ENCODE measurements at regions not wholly inside any gene's neighbourhood (a gene's known extent, or its start where the extent isn't known, plus 50 kb on each side); places are given as distances from the start of the nearest gene placed in this dataset.

DNA sequence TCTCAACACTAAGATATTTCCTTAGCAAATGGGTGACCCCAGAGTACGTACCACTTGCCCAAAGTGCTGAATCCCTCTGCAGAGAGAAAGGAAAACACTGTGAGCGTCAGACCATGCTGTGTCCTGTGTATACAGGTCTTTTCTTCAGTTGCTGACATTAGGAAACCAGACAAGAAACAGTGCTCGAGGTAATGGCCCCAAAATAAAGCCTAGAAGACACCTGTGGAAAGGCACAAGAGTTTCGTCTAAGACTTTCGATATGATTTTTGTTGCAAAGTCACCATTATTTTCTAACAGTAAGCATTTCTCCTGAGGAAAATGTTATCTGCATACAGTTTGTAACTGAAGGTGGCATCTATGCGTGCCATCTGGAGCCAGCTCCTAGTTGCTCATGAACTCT is 62.0 kb upstream of the SIMC1 start:
- DNase-seq (ENCODE audit: low read depth in 2 of 2) = no peak

DNA sequence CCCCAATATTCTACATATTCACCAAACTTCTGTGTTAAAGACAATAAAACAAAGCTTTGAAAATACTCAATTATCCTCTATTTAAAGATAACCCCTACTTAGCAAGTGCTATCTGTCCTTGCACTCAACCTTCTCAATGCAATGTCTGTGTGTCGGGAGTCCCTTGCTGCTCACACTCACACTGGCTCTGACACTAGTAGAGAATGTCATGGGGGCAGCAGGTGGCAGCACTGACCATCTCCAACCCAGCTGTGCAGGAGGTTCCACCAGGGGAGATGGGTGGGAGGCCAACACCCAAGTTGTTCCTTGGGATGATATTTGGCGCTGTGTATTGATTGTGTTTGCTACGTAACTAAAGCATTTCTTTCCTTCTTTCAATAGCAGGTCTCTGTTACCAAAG is 59.4 kb upstream of the SIMC1 start:
- no peak for DNase-seq (ENCODE audit: low read depth in 2 of 2)

DNA sequence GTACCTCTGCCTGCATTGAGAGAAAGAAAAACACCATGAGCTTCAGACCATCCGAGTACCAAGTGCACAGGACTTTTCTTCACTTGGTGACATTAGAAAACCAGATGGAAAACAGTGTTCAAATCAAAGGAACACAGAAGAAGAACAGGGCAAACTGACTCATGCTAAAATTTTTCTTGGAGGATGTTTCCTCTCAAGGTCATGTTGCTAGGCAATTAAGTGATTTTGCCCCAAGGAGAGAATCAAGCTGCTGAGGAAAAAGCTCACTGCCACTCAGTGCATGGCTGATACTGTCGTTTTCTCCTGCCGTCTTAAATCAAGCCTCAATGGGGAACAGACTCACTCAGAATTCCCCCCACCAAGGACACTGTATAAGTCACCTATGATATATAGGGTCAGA is 57.9 kb upstream of the SIMC1 start:
- DNase-seq (ENCODE audit: low read depth in 2 of 2) = no peak

DNA sequence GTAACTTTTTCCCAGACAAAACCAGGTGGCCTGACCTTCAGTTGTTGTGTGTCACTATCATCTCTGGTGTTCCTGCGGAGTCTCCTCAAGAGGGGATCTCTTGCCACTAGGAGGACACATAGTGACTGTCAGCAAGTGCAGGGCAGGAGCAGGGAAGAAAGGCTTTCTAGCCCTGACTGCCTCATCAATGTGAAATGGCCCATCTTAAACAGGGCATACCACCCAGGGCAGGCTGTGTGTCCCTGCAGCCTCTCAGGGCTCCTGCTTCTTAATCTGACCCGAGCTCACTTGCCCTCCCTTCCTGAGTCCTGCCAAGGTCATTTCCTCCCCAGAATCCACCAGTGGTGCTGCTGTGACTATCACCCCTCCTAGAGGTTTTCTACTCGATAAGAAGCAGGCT is 57.4 kb upstream of the SIMC1 start:
- no peak for DNase-seq (ENCODE audit: low read depth in 2 of 2)

DNA sequence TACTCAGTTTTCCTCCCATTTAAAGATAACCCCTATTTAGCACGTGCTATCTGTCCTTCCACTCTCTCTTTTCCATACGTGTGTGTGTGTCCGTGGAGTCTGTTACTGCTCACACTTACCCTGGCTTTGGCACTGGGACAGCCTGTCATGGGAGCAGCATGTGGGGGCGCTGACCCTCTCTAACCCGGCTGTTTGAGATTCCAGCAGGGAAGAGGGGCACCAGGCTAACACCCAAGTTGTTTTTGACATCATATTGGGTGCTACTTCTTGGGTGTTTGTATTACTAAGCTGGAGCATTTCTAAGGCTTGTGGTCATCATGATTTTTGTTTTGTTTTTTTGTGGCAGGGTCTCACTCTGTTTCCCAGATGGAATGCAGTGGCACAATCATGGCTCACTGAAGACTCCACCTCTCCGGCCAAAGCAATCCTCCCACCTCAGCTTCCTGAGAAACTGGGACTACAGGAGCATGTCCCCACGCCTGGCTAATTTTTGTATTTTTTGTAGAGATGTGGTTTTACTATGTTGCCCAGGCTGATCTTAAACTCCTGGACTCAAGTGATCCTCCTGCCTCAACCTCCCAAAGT is 56.9 kb upstream of the SIMC1 start:
- DNase-seq (ENCODE audit: low read depth in 2 of 2) = no peak

DNA sequence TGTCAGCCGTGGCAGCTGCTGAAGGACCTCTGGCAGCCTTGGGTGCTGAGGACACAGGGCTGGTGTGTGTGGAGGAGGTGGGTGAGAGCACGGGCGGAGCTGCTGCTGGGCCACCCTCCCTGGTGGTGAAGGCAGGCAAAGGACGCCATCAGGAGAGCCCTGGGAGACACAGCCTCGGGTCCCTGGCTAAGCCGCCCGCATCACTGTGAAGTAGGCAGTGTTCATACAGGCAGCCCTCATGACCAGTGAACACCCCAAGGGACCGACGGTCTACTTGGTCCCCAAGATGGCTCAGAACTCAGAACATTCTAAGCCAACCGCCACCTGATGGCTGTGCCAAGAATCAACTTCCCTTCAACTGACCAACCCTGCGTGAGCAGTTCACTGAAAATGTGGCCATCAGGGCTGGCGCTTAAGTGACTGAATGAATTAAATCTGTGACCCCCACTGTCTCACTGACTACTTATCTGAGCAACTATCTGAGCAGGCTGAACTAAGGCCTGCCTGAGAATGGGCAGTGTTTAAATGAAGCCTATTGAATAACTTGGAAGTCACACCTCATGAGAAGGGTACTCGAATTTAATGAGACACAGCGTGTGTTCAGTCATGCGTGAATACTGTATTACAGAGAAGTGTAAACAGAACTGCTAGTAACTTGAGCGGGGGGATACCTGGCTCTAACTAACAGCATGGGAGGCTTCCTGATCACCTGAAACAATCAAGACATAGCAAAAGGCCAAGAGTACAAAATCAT is 54.7 kb upstream of the SIMC1 start:
- DNase-seq (ENCODE audit: low read depth in 2 of 2) = no peak

DNA sequence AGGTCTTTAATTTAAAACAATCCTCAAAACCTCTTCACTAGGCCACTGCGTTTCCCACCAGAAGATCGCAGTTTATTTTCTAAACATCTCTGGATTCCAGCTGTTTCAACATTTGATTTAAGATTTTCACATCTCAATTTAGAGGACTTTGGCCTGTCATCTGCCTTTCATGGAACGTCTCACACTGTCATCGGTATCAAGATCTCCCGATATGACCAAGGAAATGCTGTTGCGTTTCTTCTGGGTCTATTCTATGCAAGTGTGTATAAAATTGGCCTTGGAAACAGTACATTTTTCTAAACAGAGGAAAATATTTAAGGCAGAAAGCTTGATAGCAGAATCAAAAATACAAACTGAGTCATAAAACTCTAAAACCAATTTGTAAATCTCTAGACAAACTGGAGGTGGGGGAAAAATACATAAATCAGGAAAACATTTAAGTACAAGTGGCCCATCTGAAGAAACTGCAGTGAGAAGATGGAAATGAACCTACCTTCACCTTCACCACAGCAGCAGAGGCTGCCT is 53.6 kb upstream of the SIMC1 start:
- no peak for DNase-seq (ENCODE audit: low read depth in 2 of 2)

DNA sequence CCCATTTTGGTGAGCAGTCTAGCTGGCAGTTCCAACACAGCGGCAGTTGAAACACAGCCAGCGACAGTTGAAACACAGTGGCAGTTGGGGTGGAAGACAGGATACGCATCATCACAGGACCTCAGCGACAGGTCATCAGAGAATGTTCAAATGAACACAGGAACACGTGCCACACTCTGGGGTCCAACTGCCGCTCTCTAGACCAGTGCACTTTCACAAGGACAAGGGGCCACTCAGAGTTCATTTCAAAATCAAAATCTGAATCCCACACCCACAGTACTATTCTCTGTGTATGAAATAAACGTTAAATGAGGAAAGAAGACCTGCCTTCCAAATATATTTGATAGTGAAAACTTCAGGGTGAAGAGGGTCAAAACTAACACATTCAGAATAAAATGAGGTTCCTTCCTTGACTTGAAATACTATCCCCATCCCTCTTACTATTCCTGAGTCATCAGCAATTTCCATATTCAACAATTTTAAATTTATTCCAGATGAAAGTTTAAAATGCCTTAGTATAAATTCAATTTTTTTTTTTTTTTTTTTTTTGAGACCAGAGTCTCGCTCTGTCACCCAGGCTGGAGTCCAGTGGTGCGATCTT is 53.0 kb upstream of the SIMC1 start:
- no peak for DNase-seq (ENCODE audit: low read depth in 2 of 2)

DNA sequence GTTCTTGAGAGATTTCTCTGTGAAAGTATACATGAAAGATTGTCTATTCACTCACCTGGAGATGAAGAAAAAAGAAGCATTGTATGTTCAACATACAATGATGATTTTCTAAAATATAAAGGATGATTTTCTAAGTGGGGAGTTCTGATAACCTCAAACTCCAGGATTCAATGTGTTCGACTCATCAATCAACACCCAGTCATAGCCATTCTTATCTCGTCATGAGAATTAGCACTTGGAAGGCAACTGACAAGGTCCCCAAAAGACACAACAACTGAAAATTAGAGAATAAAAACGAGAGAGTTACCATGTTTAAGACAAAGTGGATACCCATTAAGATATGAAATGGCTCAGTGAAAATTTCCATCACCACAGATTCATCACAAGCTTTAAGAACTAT is 52.1 kb upstream of the SIMC1 start:
- DNase-seq (ENCODE audit: low read depth in 2 of 2) = no peak

DNA sequence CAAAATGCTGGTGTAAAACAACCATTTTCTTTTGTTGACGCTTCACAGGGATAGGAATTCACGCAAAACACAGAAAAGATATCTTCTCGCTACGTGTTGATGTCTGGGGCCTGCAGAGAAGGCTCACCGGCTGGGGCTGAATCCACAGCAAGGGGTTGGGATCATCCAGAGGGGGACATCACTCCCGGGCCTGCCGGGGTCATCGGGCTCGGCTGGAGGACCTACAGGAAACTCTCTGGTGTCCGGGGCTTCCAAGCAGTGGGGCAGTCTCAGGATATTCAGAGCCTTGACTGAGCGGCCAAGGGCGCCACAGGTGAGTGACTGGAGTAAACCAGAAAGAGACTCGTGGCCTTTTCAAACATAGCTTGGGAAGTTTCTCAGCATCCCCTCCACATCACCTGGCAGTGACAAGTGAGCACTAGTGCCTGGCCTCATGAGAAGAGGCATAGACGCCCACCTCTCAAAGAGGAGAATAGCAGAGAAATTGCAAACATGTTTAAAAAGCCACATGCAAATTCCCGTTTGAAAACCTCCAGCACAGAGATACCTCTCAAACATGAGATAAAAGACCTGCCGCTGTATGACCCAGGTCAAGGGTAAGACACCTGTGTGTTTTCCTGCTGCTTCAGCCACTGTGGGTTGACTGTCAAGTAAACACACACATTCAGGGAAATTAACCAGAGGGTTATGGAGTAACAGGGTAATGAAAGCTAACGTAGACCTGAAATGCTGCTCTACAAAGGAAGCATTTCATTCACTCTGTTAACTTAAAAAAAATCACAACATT is 50.8 kb upstream of the SIMC1 start:
- DNase-seq (ENCODE audit: low read depth in 2 of 2) = no peak

DNA sequence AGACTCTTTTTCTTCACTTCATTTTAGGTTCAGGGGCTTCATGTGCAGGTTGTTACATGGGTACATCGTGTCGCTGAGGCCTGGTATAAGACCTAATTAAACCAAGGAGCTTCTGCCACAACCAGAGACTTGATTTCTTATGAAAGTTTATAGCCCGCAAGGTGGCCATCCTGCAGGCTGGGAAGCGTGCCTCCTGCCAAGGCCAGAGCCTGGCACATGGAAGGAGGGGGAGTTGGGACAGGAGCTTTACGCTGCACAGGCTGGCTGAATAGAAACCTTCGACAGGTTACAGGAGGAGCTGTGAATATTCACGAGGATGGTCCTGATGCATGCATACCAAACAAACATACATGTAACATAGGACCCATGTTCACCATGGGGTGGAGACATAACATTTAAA is 50.1 kb upstream of the SIMC1 start:
- DNase-seq (ENCODE audit: low read depth in 2 of 2) = no peak
